HEK293 (cell line): ENCODE measurements at regions not wholly inside any gene's neighbourhood (a gene's known extent, or its start where the extent isn't known, plus 50 kb on each side); places are given as distances from the start of the nearest gene placed in this dataset.

Experiments
- CTCF ChIA-PET: fragments of 350-600 bp; formaldehyde crosslinking; extraction: SDS; loops from one replicate; lab custom pipeline; 2021; ENCODE audit warnings: antibody characterized with exemption; lab: Yijun Ruan, JAX
- POLR2A ChIA-PET: fragments of 300-600 bp; formaldehyde crosslinking; extraction: SDS; loops from one replicate; lab custom pipeline; 2020; ENCODE audit warnings: antibody characterized with exemption, inconsistent platforms; lab: Yijun Ruan, JAX
- H3K27ac ChIP-seq: fragments of 200-500 bp; sonication (Bioruptor generic); 2 replicates; pipeline ENCODE4 v1.5.1; 2014; ENCODE audit warnings: low read depth, low read length, control low read depth, inconsistent platforms; ENCODE audit errors: extremely low read depth
- H3K36me3 ChIP-seq, 2 experiments: fragments of 200-500 bp in 1 of 2; sonication (Bioruptor generic) in 1 of 2; 1 replicate in 1 of 2; 2 replicates in 1 of 2; pipeline ENCODE4 v1.5.1; 2014 to 2017; ENCODE audit warnings: inconsistent platforms in 2 of 2, low read length in 2 of 2; ENCODE audit not compliant: control insufficient read depth in 2 of 2, insufficient read depth in 1 of 2
- H3K4me1 ChIP-seq: fragments of 200-500 bp; sonication (Bioruptor generic); 2 replicates; pipeline ENCODE4 v1.5.1; 2014; ENCODE audit warnings: mild to moderate bottlenecking, low read length, inconsistent platforms; ENCODE audit not compliant: control insufficient read depth, insufficient read depth
- H3K4me3 ChIP-seq: 2 replicates; pipeline ENCODE4 v1.5.1; 2011; ENCODE audit warnings: low read depth, mild to moderate bottlenecking, control low read depth, low read length, moderate library complexity
- H3K9me3 ChIP-seq: fragments of 200-500 bp; sonication (Bioruptor generic); 2 replicates; pipeline ENCODE4 v1.5.1; 2014; ENCODE audit warnings: low read depth, low read length, inconsistent platforms; ENCODE audit not compliant: control insufficient read depth, insufficient read depth
- BCL11A ChIP-seq: fragments of 450-650 bp; formaldehyde crosslinking; IDR thresholded peaks from 2 replicates; pipeline ENCODE4 v1.5.1; 2016; ENCODE audit warnings: low read depth, missing biosample characterization, missing genetic modification characterization
- CTCF ChIP-seq: fragments of 450-650 bp; formaldehyde crosslinking; IDR thresholded peaks from 2 replicates; pipeline ENCODE4 v1.5.1; 2016; ENCODE audit warnings: missing biosample characterization, missing genetic modification characterization
- ELK4 ChIP-seq: IDR thresholded peaks from 2 replicates; pipeline ENCODE4 v1.6.1; 2011; ENCODE audit warnings: mild to moderate bottlenecking, low read depth, low read length, borderline replicate concordance
- INSM2 ChIP-seq: fragments of 450-650 bp; formaldehyde crosslinking; IDR thresholded peaks from 2 replicates; pipeline ENCODE4 v1.5.1; 2016; ENCODE audit warnings: missing biosample characterization, missing genetic modification characterization
- SALL2 ChIP-seq: fragments of 450-650 bp; formaldehyde crosslinking; IDR thresholded peaks from 2 replicates; pipeline ENCODE4 v1.5.0; 2017; ENCODE audit warnings: missing biosample characterization, mild to moderate bottlenecking, missing genetic modification characterization, borderline replicate concordance
- ZBTB11 ChIP-seq: fragments of 450-650 bp; formaldehyde crosslinking; conservative IDR thresholded peaks from 2 replicates; pipeline ENCODE4 v1.5.1; 2016; ENCODE audit warnings: low read depth, missing biosample characterization, missing genetic modification characterization
- ZNF138 ChIP-seq: fragments of 450-650 bp; formaldehyde crosslinking; IDR thresholded peaks from 2 replicates; pipeline ENCODE4 v1.5.1; 2016; ENCODE audit warnings: missing biosample characterization, missing genetic modification characterization, borderline replicate concordance
- ZNF148 ChIP-seq: fragments of 450-650 bp; formaldehyde crosslinking; IDR thresholded peaks from 2 replicates; pipeline ENCODE4 v1.5.0; 2017; ENCODE audit warnings: missing biosample characterization, missing genetic modification characterization, borderline replicate concordance
- ZNF488 ChIP-seq: fragments of 450-650 bp; formaldehyde crosslinking; IDR thresholded peaks from 2 replicates; pipeline ENCODE4 v1.5.1; 2016; ENCODE audit warnings: missing biosample characterization, missing genetic modification characterization
- ZNF600 ChIP-seq: fragments of 450-650 bp; formaldehyde crosslinking; IDR thresholded peaks from 2 replicates; pipeline ENCODE4 v1.5.1; 2016; ENCODE audit warnings: missing biosample characterization, missing genetic modification characterization
- ZNF654 ChIP-seq: fragments of 450-650 bp; formaldehyde crosslinking; IDR thresholded peaks from 2 replicates; pipeline ENCODE4 v1.5.1; 2016; ENCODE audit warnings: low read depth, missing biosample characterization, missing genetic modification characterization
- ZSCAN23 ChIP-seq: fragments of 450-650 bp; formaldehyde crosslinking; IDR thresholded peaks from 2 replicates; pipeline ENCODE4 v1.5.1; 2016; ENCODE audit warnings: missing biosample characterization, missing genetic modification characterization

- TF ChIP-seq ZBTB11 (tag by site-specific recombination) = no peak
Observed at GRCh38 chr1:239944666-239945065, 147.0 kb upstream of the FMN2 start (continued).

- no peaks in the 10 kb centered on the region for H3K9me3 ChIP-seq
- H3K4me3 ChIP-seq = no peak overlapping the region
- no peaks in the 10 kb centered on the region for H3K36me3 ChIP-seq
- ChIA-PET POLR2A (no interaction called here), CTCF (interaction anchor here (0.7 to 9.6 kb wide), 9 partner anchors 8 to 641 kb away, joined by 3 to 187 read pairs (median 5); no protein-coding TSS in a partner anchor)
- no peak for TF ChIP-seq BCL11A (tag by site-specific recombination)
- no peak for TF ChIP-seq ZNF600 (tag by site-specific recombination)
- TF ChIP-seq ZNF148 (tag by site-specific recombination) = no peak
- TF ChIP-seq ELK4 = no peak
- TF ChIP-seq ZNF138 (tag by site-specific recombination) = no peak
- no peak for TF ChIP-seq ZSCAN23 (tag by site-specific recombination)
- no peak overlapping the region for H3K27ac ChIP-seq
- H3K4me1 ChIP-seq = no peaks in the 10 kb centered on the region
Observed at GRCh38 chr1:239947801-239948200, 143.9 kb upstream of the FMN2 start.

- POLR2A ChIA-PET = no interaction called here
- Histone ChIP-seq H3K9me3 (no peaks in the 10 kb centered on the region), H3K36me3 (no peaks in the 10 kb centered on the region), H3K4me1 (no peaks in the 10 kb centered on the region), H3K27ac (no peak overlapping the region), H3K4me3 (no peak overlapping the region)
- TF ChIP-seq INSM2 (no peak), ZNF488 (tag by site-specific recombination) (no peak), ZNF654 (tag by site-specific recombination) (peak; percentile 84), CTCF (peak; percentile 64), SALL2 (tag by site-specific recombination) (no peak)
- CTCF ChIA-PET = interaction anchor here (0.6 to 9.6 kb wide), 38 partner anchors 10 to 1696 kb away, joined by 3 to 187 read pairs (median 5); no protein-coding TSS in a partner anchor
Observed at GRCh38 chr1:239951511-239952140, 140.1 kb upstream of the FMN2 start.
